Gastrocnemius medialis (tissue), 4 donors: ENCODE measurements at regions not wholly inside any gene's neighbourhood (a gene's known extent, or its start where the extent isn't known, plus 50 kb on each side); places are given as distances from the start of the nearest gene placed in this dataset.

Experiments used
- ATAC-seq, 2 donors: fragments of 150-250 bp; one replicate each; pipeline ENCODE4 v1.9.1; 2016
- DNase-seq, 2 donors: peaks; one replicate each; pipeline ENCODE4 v3.0.0-alpha.2; 2019
- H3K27ac ChIP-seq, 4 donors: fragments of 200-600 bp; sonication (generic); 1 replicate in 1 of 4; 2 replicates in 3 of 4; pipeline ENCODE4 v1.5.1; 2016 to 2018; ENCODE audit warnings: mild to moderate bottlenecking in 2 of 4, moderate library complexity in 1 of 4
- H3K27me3 ChIP-seq, 3 donors: fragments of 200-600 bp; sonication (generic) in 2 of 3; 1 replicate in 1 of 3; 2 replicates in 2 of 3; pipeline versions ENCODE4 v1.5.1 to v1.6.0; 2016 to 2019; ENCODE audit warnings: mild to moderate bottlenecking in 1 of 3, moderate library complexity in 1 of 3
- H3K36me3 ChIP-seq, 2 donors: fragments of 200-600 bp; sonication (generic) in 1 of 2; one replicate each; pipeline ENCODE4 v1.5.1; 2017 to 2018
- H3K4me1 ChIP-seq, 2 donors: fragments of 200-600 bp; sonication (generic) in 1 of 2; one replicate each; pipeline ENCODE4 v1.5.1; 2016 to 2017; ENCODE audit warnings: mild to moderate bottlenecking in 2 of 2
- H3K4me3 ChIP-seq, 4 donors: fragments of 200-600 bp; sonication (generic) in 3 of 4; 1 replicate in 1 of 4; 2 replicates in 3 of 4; pipeline ENCODE4 v1.5.1; 2016 to 2019; ENCODE audit warnings: mild to moderate bottlenecking in 2 of 4
- H3K9me3 ChIP-seq, 3 donors: fragments of 200-600 bp; sonication (generic) in 2 of 3; 1 replicate in 1 of 3; 2 replicates in 2 of 3; pipeline ENCODE4 v1.5.1; 2016 to 2019
- CTCF ChIP-seq, 5 experiments: fragments of 450-650 bp in 3 of 5; fragments of 200-600 bp in 2 of 5; sonication (generic) in 2 of 5; IDR thresholded peaks in 4 of 5; conservative IDR thresholded peaks in 1 of 5; 1 replicate in 4 of 5; 2 replicates in 1 of 5; pipeline ENCODE4 v1.5.1; 2016 to 2019; ENCODE audit warnings: antibody characterized with exemption in 5 of 5, mild to moderate bottlenecking in 3 of 5, moderate library complexity in 3 of 5
- POLR2A ChIP-seq, 2 donors: fragments of 450-650 bp; IDR thresholded peaks; one replicate each; pipeline ENCODE4 v1.6.1; 2017; ENCODE audit warnings: antibody characterized with exemption in 2 of 2, mild to moderate bottlenecking in 2 of 2, moderate library complexity in 2 of 2
- in situ Hi-C, 4 donors: fragments of 200-750 bp; cut with MboI; loops; one replicate each; pipeline versions ENCODE4 v1.15.0 to v1.8.0; 2017; ENCODE audit warnings: low sequenced_read_pairs in 4 of 4
- intact Hi-C: fragments of 100-400 bp; cut with DNase I; formaldehyde crosslinking; loops from one replicate; pipeline ENCODE4 v1.15.1; 2023; ENCODE audit warnings: low total_unique reads

DNA sequence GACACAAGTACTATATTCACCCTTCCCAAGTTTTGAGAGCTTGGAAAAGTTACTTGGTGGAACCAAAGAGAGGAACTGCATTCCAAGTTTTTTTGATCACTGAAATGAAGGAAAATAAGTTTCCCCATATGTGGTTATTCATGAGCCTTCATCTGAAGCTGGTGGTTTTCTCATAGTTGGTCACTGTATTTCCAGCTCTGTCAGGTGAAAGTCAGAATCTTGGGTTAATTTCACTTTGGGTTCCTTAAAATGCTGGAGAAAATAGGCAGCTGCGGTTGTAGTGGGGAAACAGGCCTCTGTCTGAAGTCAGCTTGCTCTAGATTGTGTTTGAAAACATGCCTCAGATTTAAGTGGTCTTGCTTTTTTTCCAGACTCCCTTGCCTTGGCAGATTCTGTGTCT, 200.5 kb downstream of the HRH4 start:
- intact Hi-C loops = no loop called here
- H3K4me3 ChIP-seq = peak overlapping the region in 1 of 4 donors; percentile 35
- in situ Hi-C loops = no loop called here

GRCh38 chr18:24662412-24662821, 202.0 kb downstream of the HRH4 start:
- in situ Hi-C loops = no loop called here
- intact Hi-C loops = no loop called here
- no peak overlapping the region for H3K4me3 ChIP-seq

More for the DNA sequence above, 200.5 kb downstream of the HRH4 start:
- ATAC-seq = no peak
- Histone ChIP-seq H3K27ac (peak overlapping the region in 2 of 4 donors; percentile 22 to 38), H3K4me1 (no peaks in the 10 kb centered on the region), H3K9me3 (no peaks in the 10 kb centered on the region), H3K27me3 (peaks cover 0 to 8% (median 0%) of the 10 kb centered on the region in 3 donors), H3K36me3 (no peaks in the 10 kb centered on the region)
- no peak for DNase-seq
- TF ChIP-seq CTCF (IDR thresholded peaks at IDR 0.05 in 4 of 5, conservative IDR thresholded peaks at IDR 0.05 in 1 of 5) = no peak
- no peak for TF ChIP-seq POLR2A (IDR thresholded peaks at IDR 0.05)

GRCh38 chr18:24663026-24663425, 202.6 kb downstream of the HRH4 start:
- no peaks in the 10 kb centered on the region for H3K9me3 ChIP-seq
- no peak for ATAC-seq
- peaks cover 0 to 8% (median 0%) of the 10 kb centered on the region in 3 donors for H3K27me3 ChIP-seq
- no peak for DNase-seq
- H3K36me3 ChIP-seq = no peaks in the 10 kb centered on the region
- H3K27ac ChIP-seq = no peak overlapping the region
- H3K4me3 ChIP-seq = no peak overlapping the region
- TF ChIP-seq POLR2A (IDR thresholded peaks at IDR 0.05) = no peak
- TF ChIP-seq CTCF (IDR thresholded peaks at IDR 0.05 in 4 of 5, conservative IDR thresholded peaks at IDR 0.05 in 1 of 5) = no peak
- in situ Hi-C loops = no loop called here
- H3K4me1 ChIP-seq = no peaks in the 10 kb centered on the region
- intact Hi-C loops = no loop called here

More at GRCh38 chr18:24662412-24662821, 202.0 kb downstream of the HRH4 start:
- Histone ChIP-seq H3K27me3 (peaks cover 0 to 8% (median 0%) of the 10 kb centered on the region in 3 donors), H3K9me3 (no peaks in the 10 kb centered on the region), H3K36me3 (no peaks in the 10 kb centered on the region), H3K27ac (no peak overlapping the region), H3K4me1 (no peaks in the 10 kb centered on the region)
- DNase-seq = no peak
- no peak for TF ChIP-seq CTCF (IDR thresholded peaks at IDR 0.05 in 4 of 5, conservative IDR thresholded peaks at IDR 0.05 in 1 of 5)
- no peak for ATAC-seq

DNA sequence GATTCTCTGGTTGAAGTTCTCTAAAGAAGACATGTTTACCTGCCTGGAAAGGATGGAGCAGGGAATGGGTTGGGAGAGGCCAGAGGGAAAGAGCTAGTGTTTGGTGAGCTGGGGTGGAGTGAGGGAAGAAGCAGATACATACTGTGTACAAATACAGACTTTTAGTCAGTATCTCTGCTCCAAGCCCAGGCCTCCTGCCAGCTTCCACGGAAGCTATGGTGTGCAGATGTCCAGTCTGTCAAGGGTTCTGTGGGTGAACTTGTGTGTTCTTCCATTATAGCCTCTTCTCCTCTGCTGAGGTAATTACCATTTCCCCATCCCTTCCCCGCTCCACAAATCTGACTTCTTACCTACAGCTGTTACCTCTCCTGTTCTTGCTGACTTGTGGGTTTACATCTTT, 208.6 kb downstream of the HRH4 start:
- Histone ChIP-seq H3K36me3 (no peaks in the 10 kb centered on the region), H3K4me1 (no peaks in the 10 kb centered on the region), H3K27me3 (no peaks in the 10 kb centered on the region), H3K27ac (no peak overlapping the region), H3K4me3 (no peak overlapping the region), H3K9me3 (no peaks in the 10 kb centered on the region)
- DNase-seq (no peak), ATAC-seq (no peak)
- in situ Hi-C loops = no loop called here
- intact Hi-C loops = no loop called here
- no peak for TF ChIP-seq CTCF (IDR thresholded peaks at IDR 0.05 in 4 of 5, conservative IDR thresholded peaks at IDR 0.05 in 1 of 5)
- no peak for TF ChIP-seq POLR2A (IDR thresholded peaks at IDR 0.05)

- TF ChIP-seq POLR2A (IDR thresholded peaks at IDR 0.05) = no peak
- no peak for TF ChIP-seq CTCF (IDR thresholded peaks at IDR 0.05 in 4 of 5, conservative IDR thresholded peaks at IDR 0.05 in 1 of 5)
- no peaks in the 10 kb centered on the region for H3K4me1 ChIP-seq
- no peaks in the 10 kb centered on the region for H3K9me3 ChIP-seq
- no peak overlapping the region for H3K4me3 ChIP-seq
- no peaks in the 10 kb centered on the region for H3K36me3 ChIP-seq
- no peaks in the 10 kb centered on the region for H3K27me3 ChIP-seq
- ATAC-seq (no peak), DNase-seq (no peak)
- H3K27ac ChIP-seq = no peak overlapping the region
- intact Hi-C loops (no loop called here), in situ Hi-C loops (no loop called here)
These were observed 209.1 kb downstream of the HRH4 start for GRCh38 chr18:24669502-24669901.
